Skeletal muscle tissue (tissue), 3 donors: ENCODE measurements at regions not wholly inside any gene's neighbourhood (a gene's known extent, or its start where the extent isn't known, plus 50 kb on each side); places are given as distances from the start of the nearest gene placed in this dataset.

ENCODE experiments used
- H3K27ac ChIP-seq: one replicate; pipeline ENCODE4 v1.7.0; 2013; ENCODE audit warnings: mild to moderate bottlenecking, low read depth, low read length, inconsistent platforms
- H3K27me3 ChIP-seq, 3 donors: one replicate each; pipeline ENCODE4 v1.7.0; 2013; ENCODE audit warnings: low read length in 3 of 3; ENCODE audit not compliant: control insufficient read depth in 3 of 3, insufficient read depth in 3 of 3
- H3K36me3 ChIP-seq, 3 donors: one replicate each; pipeline ENCODE4 v1.7.0; 2013; ENCODE audit warnings: low read length in 3 of 3; ENCODE audit not compliant: control insufficient read depth in 3 of 3, insufficient read depth in 3 of 3
- H3K4me1 ChIP-seq, 3 donors: one replicate each; pipeline ENCODE4 v1.7.0; 2013; ENCODE audit warnings: low read length in 3 of 3, mild to moderate bottlenecking in 3 of 3; ENCODE audit not compliant: control insufficient read depth in 3 of 3, insufficient read depth in 3 of 3
- H3K4me3 ChIP-seq, 3 donors: one replicate each; pipeline ENCODE4 v1.7.0; 2013; ENCODE audit warnings: low read length in 3 of 3
- H3K9ac ChIP-seq, 3 donors: one replicate each; pipeline ENCODE4 v1.7.0; 2013; ENCODE audit warnings: low read length in 3 of 3, mild to moderate bottlenecking in 3 of 3, moderate library complexity in 2 of 3, low read depth in 1 of 3
- H3K9me3 ChIP-seq, 3 donors: one replicate each; pipeline ENCODE4 v1.7.0; 2013; ENCODE audit warnings: low read length in 3 of 3; ENCODE audit not compliant: control insufficient read depth in 3 of 3
- donor health status: Osteomylitis.

GRCh38 chr11:92670308-92670890 is 299.1 kb upstream of the MTNR1B start:
- H3K9ac ChIP-seq, result no peak overlapping the region
- no peak overlapping the region for H3K27ac ChIP-seq
- H3K27me3 ChIP-seq, result no peaks in the 10 kb centered on the region
- no peaks in the 10 kb centered on the region for H3K36me3 ChIP-seq
- H3K4me3 ChIP-seq, result no peak overlapping the region
- H3K9me3 ChIP-seq, result no peaks in the 10 kb centered on the region
- no peaks in the 10 kb centered on the region for H3K4me1 ChIP-seq

GRCh38 chr11:92671081-92671480 is 298.4 kb upstream of the MTNR1B start:
- no peaks in the 10 kb centered on the region for H3K36me3 ChIP-seq

GRCh38 chr11:92675303-92675702 is 294.1 kb upstream of the MTNR1B start:
- no peaks in the 10 kb centered on the region for H3K4me1 ChIP-seq
- H3K27ac ChIP-seq, result no peak overlapping the region
- H3K9me3 ChIP-seq, result no peaks in the 10 kb centered on the region
- H3K4me3 ChIP-seq, result no peak overlapping the region
- no peaks in the 10 kb centered on the region for H3K36me3 ChIP-seq
- H3K27me3 ChIP-seq, result no peaks in the 10 kb centered on the region
- H3K9ac ChIP-seq, result no peak overlapping the region

More at GRCh38 chr11:92671081-92671480, 298.4 kb upstream of the MTNR1B start:
- Histone ChIP-seq H3K9ac (no peak overlapping the region), H3K27me3 (no peaks in the 10 kb centered on the region), H3K4me3 (no peak overlapping the region), H3K4me1 (no peaks in the 10 kb centered on the region), H3K9me3 (no peaks in the 10 kb centered on the region), H3K27ac (no peak overlapping the region)

- Histone ChIP-seq H3K27ac (no peak overlapping the region), H3K9me3 (no peaks in the 10 kb centered on the region), H3K4me1 (no peaks in the 10 kb centered on the region), H3K4me3 (no peak overlapping the region), H3K36me3 (no peaks in the 10 kb centered on the region), H3K9ac (no peak overlapping the region), H3K27me3 (no peaks in the 10 kb centered on the region)
Measured at GRCh38 chr11:92675810-92676209, 293.6 kb upstream of the MTNR1B start.

- no peak overlapping the region for H3K27ac ChIP-seq
- H3K36me3 ChIP-seq, result no peaks in the 10 kb centered on the region
- H3K4me1 ChIP-seq, result no peaks in the 10 kb centered on the region
- H3K27me3 ChIP-seq, result no peaks in the 10 kb centered on the region
- H3K9me3 ChIP-seq, result no peaks in the 10 kb centered on the region
- H3K4me3 ChIP-seq, result no peak overlapping the region
- no peak overlapping the region for H3K9ac ChIP-seq
Measured at GRCh38 chr11:92678008-92678611, 291.3 kb upstream of the MTNR1B start.

GRCh38 chr11:92681586-92681985 is 287.9 kb upstream of the MTNR1B start:
- Histone ChIP-seq H3K4me3 (no peak overlapping the region), H3K36me3 (no peaks in the 10 kb centered on the region), H3K27ac (no peak overlapping the region), H3K27me3 (no peaks in the 10 kb centered on the region), H3K9ac (no peak overlapping the region), H3K4me1 (no peaks in the 10 kb centered on the region), H3K9me3 (no peaks in the 10 kb centered on the region)

- Histone ChIP-seq H3K36me3 (no peaks in the 10 kb centered on the region), H3K27me3 (no peaks in the 10 kb centered on the region), H3K9me3 (no peaks in the 10 kb centered on the region), H3K27ac (no peak overlapping the region), H3K4me1 (no peaks in the 10 kb centered on the region), H3K4me3 (no peak overlapping the region), H3K9ac (no peak overlapping the region)
Measured at GRCh38 chr11:92682136-92682535, 287.3 kb upstream of the MTNR1B start.

GRCh38 chr11:92682952-92683351 is 286.5 kb upstream of the MTNR1B start:
- no peaks in the 10 kb centered on the region for H3K9me3 ChIP-seq
- H3K4me3 ChIP-seq, result no peak overlapping the region
- H3K27me3 ChIP-seq, result no peaks in the 10 kb centered on the region
- H3K36me3 ChIP-seq, result no peaks in the 10 kb centered on the region
- no peak overlapping the region for H3K9ac ChIP-seq
- no peak overlapping the region for H3K27ac ChIP-seq
- no peaks in the 10 kb centered on the region for H3K4me1 ChIP-seq

- Histone ChIP-seq H3K27ac (no peak overlapping the region), H3K4me1 (no peaks in the 10 kb centered on the region), H3K9ac (no peak overlapping the region), H3K4me3 (no peak overlapping the region), H3K27me3 (no peaks in the 10 kb centered on the region), H3K36me3 (no peaks in the 10 kb centered on the region), H3K9me3 (no peaks in the 10 kb centered on the region)
Measured at GRCh38 chr11:92685049-92685448, 284.4 kb upstream of the MTNR1B start.

- Histone ChIP-seq H3K4me3 (no peak overlapping the region), H3K27me3 (no peaks in the 10 kb centered on the region), H3K9me3 (no peaks in the 10 kb centered on the region), H3K36me3 (no peaks in the 10 kb centered on the region), H3K9ac (no peak overlapping the region), H3K27ac (no peak overlapping the region), H3K4me1 (no peaks in the 10 kb centered on the region)
Measured at GRCh38 chr11:92687724-92688123, 281.7 kb upstream of the MTNR1B start.
